Esophagus muscularis mucosa (tissue), 4 donors: ENCODE measurements at regions not wholly inside any gene's neighbourhood (a gene's known extent, or its start where the extent isn't known, plus 50 kb on each side); places are given as distances from the start of the nearest gene placed in this dataset.

ENCODE experiments used
- EP300 ChIP-seq: sonication (generic); formaldehyde crosslinking; IDR thresholded peaks from one replicate; pipeline ENCODE4 v1.6.1; 2017; ENCODE audit warnings: antibody characterized with exemption
- POLR2AphosphoS5 ChIP-seq, 2 donors: sonication (generic); formaldehyde crosslinking; IDR thresholded peaks; one replicate each; pipeline ENCODE4 v1.6.1; 2017; ENCODE audit warnings: antibody characterized with exemption in 2 of 2
- TF ChIP-seq, protein P1 (sequence below), 3 experiments: fragments of 200-600 bp in 2 of 3; fragments of 450-650 bp in 1 of 3; sonication (generic) in 2 of 3; IDR thresholded peaks; one replicate each; pipeline ENCODE4 v1.5.1; 2017 to 2019; ENCODE audit warnings: antibody characterized with exemption in 3 of 3, mild to moderate bottlenecking in 2 of 3, moderate library complexity in 1 of 3

DNA sequence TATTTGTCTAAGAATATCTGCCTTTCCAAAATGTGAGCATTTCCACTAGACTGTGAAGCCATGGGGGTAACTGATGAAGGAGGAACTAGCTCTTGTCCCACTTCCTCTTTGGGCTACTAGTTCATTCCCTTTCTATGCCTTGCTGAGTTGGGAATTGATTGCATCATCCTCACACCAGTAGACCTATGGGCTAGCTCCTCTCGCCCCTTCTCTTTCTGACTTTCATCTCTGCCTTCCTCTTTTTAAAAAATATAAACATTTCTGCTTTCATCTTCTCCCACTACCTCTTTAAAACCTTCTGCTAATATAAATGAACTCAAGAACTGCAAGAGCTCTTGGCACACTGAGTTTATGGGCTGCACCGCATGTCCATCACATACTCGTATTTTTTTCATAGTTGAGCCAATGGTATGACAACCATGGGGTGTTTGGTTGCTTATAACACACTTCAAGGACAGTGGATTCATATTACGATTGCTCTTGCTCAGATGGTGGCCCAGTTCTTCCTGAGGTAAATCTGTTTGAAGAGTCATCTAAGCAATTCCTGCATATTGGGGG lies 182.0 kb downstream of the REEP3 start:
- TF ChIP-seq, protein P1, sequence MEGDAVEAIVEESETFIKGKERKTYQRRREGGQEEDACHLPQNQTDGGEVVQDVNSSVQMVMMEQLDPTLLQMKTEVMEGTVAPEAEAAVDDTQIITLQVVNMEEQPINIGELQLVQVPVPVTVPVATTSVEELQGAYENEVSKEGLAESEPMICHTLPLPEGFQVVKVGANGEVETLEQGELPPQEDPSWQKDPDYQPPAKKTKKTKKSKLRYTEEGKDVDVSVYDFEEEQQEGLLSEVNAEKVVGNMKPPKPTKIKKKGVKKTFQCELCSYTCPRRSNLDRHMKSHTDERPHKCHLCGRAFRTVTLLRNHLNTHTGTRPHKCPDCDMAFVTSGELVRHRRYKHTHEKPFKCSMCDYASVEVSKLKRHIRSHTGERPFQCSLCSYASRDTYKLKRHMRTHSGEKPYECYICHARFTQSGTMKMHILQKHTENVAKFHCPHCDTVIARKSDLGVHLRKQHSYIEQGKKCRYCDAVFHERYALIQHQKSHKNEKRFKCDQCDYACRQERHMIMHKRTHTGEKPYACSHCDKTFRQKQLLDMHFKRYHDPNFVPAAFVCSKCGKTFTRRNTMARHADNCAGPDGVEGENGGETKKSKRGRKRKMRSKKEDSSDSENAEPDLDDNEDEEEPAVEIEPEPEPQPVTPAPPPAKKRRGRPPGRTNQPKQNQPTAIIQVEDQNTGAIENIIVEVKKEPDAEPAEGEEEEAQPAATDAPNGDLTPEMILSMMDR (IDR thresholded peaks at IDR 0.05) = no peak
- TF ChIP-seq EP300 (no peak), POLR2AphosphoS5 (IDR thresholded peaks at IDR 0.05) (no peak)
